ENCODE measurements at regions not wholly inside any gene's neighbourhood (a gene's known extent, or its start where the extent isn't known, plus 50 kb on each side); places are given as distances from the start of the nearest gene placed in this dataset.

DNA sequence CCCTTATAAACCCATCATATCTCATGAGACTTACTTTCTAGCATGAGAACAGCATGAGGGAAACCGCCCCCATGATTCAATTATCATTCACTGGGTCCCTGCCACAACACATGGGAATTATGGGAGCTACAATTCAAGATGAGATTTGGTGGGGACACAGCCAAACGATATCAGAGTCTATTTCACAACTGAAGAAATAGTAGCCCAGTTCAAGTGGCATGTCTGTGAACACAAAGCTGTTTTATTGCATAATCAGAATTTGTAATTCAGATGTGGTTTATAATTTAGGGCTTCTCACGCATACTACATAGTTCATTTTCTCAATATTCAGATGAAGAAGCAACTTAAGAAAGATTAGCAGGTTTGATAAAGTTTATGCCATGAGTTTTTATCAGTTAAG is 1188.0 kb upstream of the ALCAM start:
- no peak for DNase-seq (ENCODE audit: low read depth)
- no peaks in the 10 kb centered on the region for H3K36me3 ChIP-seq (ENCODE audit: control insufficient read depth, insufficient read depth, low read length)
- CTCF ChIA-PET, result no interaction called here
- H3K4me3 ChIP-seq (ENCODE audit: low read depth, low read length), result no peak overlapping the region
- POLR2A ChIA-PET, result no interaction called here
- TF ChIP-seq, protein P1, sequence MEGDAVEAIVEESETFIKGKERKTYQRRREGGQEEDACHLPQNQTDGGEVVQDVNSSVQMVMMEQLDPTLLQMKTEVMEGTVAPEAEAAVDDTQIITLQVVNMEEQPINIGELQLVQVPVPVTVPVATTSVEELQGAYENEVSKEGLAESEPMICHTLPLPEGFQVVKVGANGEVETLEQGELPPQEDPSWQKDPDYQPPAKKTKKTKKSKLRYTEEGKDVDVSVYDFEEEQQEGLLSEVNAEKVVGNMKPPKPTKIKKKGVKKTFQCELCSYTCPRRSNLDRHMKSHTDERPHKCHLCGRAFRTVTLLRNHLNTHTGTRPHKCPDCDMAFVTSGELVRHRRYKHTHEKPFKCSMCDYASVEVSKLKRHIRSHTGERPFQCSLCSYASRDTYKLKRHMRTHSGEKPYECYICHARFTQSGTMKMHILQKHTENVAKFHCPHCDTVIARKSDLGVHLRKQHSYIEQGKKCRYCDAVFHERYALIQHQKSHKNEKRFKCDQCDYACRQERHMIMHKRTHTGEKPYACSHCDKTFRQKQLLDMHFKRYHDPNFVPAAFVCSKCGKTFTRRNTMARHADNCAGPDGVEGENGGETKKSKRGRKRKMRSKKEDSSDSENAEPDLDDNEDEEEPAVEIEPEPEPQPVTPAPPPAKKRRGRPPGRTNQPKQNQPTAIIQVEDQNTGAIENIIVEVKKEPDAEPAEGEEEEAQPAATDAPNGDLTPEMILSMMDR (IDR thresholded peaks at IDR 0.05; ENCODE audit: insufficient read depth, low read depth, low read length), result no peak
- no peaks in the 10 kb centered on the region for H3K27me3 ChIP-seq (ENCODE audit: control insufficient read depth, insufficient read depth, low read length)

DNA sequence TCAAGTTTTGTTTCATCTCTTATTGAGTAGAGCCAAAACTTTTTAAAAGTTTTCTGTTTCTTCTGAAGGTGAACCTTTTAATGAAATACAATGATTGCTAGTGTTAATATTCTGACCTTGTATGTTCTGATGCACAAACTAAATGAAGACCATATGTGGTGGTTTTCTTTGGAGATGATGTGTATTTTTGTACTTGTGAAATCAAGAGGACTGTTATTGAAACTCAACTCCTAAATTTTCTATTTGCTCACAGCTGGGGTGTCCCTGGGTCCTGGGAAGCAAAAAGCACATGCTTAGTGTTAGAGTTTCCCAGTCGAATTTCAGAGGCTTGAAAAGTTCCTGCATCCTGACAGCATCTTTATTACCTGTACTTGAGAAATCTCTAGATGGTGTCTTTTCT is 1185.8 kb upstream of the ALCAM start:
- Histone ChIP-seq H3K4me3 (ENCODE audit: low read depth, low read length) (no peak overlapping the region), H3K36me3 (ENCODE audit: control insufficient read depth, insufficient read depth, low read length) (no peaks in the 10 kb centered on the region), H3K27me3 (ENCODE audit: control insufficient read depth, insufficient read depth, low read length) (no peaks in the 10 kb centered on the region)
- POLR2A ChIA-PET, result no interaction called here
- no peak for DNase-seq (ENCODE audit: low read depth)
- CTCF ChIA-PET, result no interaction called here
- TF ChIP-seq, protein P1 (IDR thresholded peaks at IDR 0.05; ENCODE audit: insufficient read depth, low read depth, low read length), result no peak

DNA sequence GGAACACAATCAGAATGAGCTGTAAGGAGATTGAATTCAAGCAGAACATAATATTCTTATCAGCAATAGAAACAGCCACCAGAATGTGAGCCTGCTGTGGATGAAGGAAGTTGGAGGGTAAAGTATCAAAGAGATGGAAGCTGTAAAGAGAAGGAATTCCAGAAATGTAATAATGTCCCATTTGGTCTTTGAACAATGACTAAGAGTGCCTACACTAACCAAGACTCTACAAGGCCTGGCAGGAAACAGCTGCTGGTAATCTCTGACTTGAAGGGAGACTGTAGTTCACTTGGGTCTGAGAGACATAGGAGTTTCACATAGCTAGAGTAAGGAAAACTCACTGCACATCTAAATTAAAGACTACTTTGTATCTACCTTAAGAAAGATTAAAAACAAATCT is 1176.0 kb upstream of the ALCAM start:
- DNase-seq (ENCODE audit: low read depth), result no peak
- CTCF ChIA-PET, result no interaction called here
- Histone ChIP-seq H3K36me3 (ENCODE audit: control insufficient read depth, insufficient read depth, low read length) (no peaks in the 10 kb centered on the region), H3K4me3 (ENCODE audit: low read depth, low read length) (no peak overlapping the region), H3K27me3 (ENCODE audit: control insufficient read depth, insufficient read depth, low read length) (no peaks in the 10 kb centered on the region)
- POLR2A ChIA-PET, result no interaction called here
- TF ChIP-seq, protein P1 (IDR thresholded peaks at IDR 0.05; ENCODE audit: insufficient read depth, low read depth, low read length), result no peak

DNA sequence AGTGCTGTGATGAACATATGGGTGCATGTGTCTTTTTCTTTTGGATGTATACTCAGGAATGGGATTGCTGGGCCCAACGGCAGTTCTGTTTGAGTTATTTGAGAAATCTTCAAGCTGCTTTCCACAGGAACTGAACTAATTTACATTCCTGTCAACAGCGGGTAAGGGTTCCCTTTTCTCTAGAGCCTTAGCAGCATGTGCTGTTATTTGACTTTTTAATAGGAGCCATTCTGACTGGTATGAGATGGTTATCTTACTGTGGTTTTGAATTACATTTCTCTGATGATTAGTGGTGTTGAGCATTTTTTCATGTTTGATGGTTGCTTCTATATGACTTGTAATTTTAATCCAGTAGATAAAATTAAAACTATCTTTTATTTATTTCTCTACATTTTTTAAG is 1168.6 kb upstream of the ALCAM start:
- TF ChIP-seq, protein P1 (IDR thresholded peaks at IDR 0.05; ENCODE audit: insufficient read depth, low read depth, low read length), result no peak
- ChIA-PET CTCF (no interaction called here), POLR2A (no interaction called here)

DNA sequence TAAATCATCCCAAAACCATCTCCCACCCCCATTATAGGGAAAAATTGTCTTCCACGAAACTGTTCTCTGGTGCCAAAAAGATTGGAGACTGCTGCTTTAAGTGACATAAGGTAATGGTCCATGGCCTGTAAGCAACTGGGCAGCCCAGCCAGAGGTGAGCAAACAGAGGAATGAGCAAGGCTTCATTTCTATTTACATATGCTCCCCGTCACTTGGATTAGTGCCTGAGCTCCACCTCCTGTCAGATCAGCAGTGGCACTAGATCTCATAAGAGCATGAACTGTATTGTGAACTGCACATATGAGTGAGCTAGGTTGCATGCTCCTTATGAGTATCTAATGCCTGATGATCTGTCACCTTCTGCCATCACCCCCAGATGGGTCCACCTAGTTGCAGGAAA is 1159.8 kb upstream of the ALCAM start:
- CTCF ChIA-PET, result no interaction called here

More for the DNA sequence above, 1168.6 kb upstream of the ALCAM start:
- Histone ChIP-seq H3K27me3 (ENCODE audit: control insufficient read depth, insufficient read depth, low read length) (no peaks in the 10 kb centered on the region), H3K36me3 (ENCODE audit: control insufficient read depth, insufficient read depth, low read length) (no peaks in the 10 kb centered on the region), H3K4me3 (ENCODE audit: low read depth, low read length) (no peak overlapping the region)
- DNase-seq (ENCODE audit: low read depth), result no peak

More for the DNA sequence above, 1159.8 kb upstream of the ALCAM start:
- no peak for DNase-seq (ENCODE audit: low read depth)
- H3K27me3 ChIP-seq (ENCODE audit: control insufficient read depth, insufficient read depth, low read length), result no peaks in the 10 kb centered on the region
- TF ChIP-seq, protein P1 (IDR thresholded peaks at IDR 0.05; ENCODE audit: insufficient read depth, low read depth, low read length), result no peak
- no peak overlapping the region for H3K4me3 ChIP-seq (ENCODE audit: low read depth, low read length)
- no peaks in the 10 kb centered on the region for H3K36me3 ChIP-seq (ENCODE audit: control insufficient read depth, insufficient read depth, low read length)
- POLR2A ChIA-PET, result no interaction called here

Measured in BJ (cell line).